ENCODE measurements at regions not wholly inside any gene's neighbourhood (a gene's known extent, or its start where the extent isn't known, plus 50 kb on each side); places are given as distances from the start of the nearest gene placed in this dataset.

DNA sequence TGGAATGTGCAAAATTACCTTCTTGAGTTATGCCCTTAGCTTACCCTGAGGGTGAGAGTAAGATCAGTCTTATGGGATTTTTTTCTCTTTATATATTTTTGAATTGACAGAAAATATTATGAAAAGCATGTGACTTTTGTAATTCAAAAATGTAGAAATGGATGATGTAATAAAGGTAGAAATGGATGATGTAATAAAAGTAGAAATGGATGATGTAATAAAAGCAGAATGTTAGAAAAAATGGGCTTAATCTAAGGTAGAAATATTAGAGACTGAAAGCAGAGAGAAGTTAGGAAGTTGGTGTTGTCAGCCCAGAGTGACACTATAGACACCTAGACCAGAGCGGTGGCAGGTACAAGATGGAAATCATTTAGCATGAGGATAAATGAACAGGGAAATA is 107.1 kb upstream of the THSD7B start:
- Histone ChIP-seq H3K36me3 (no peaks in the 10 kb centered on the region), H3K4me1 (peaks cover 0 to 17% (median 0%) of the 10 kb centered on the region in 3 donors), H3K27ac (no peak overlapping the region), H3K4me3 (no peak overlapping the region), H3K27me3 (no peaks in the 10 kb centered on the region), H3K9me3 (no peaks in the 10 kb centered on the region)
- ATAC-seq: no peak
- WGBS, 2 donors (ENCODE audit: low coverage in 1 of 2): 94 to 100% methylated on average over 1 of the region's 1 CpG
- TF ChIP-seq, protein P1, sequence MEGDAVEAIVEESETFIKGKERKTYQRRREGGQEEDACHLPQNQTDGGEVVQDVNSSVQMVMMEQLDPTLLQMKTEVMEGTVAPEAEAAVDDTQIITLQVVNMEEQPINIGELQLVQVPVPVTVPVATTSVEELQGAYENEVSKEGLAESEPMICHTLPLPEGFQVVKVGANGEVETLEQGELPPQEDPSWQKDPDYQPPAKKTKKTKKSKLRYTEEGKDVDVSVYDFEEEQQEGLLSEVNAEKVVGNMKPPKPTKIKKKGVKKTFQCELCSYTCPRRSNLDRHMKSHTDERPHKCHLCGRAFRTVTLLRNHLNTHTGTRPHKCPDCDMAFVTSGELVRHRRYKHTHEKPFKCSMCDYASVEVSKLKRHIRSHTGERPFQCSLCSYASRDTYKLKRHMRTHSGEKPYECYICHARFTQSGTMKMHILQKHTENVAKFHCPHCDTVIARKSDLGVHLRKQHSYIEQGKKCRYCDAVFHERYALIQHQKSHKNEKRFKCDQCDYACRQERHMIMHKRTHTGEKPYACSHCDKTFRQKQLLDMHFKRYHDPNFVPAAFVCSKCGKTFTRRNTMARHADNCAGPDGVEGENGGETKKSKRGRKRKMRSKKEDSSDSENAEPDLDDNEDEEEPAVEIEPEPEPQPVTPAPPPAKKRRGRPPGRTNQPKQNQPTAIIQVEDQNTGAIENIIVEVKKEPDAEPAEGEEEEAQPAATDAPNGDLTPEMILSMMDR (IDR thresholded peaks at IDR 0.05): no peak
- TF ChIP-seq EP300 (IDR thresholded peaks at IDR 0.05) (no peak), POLR2AphosphoS5 (IDR thresholded peaks at IDR 0.05) (no peak), POLR2A (IDR thresholded peaks at IDR 0.05) (no peak)

DNA sequence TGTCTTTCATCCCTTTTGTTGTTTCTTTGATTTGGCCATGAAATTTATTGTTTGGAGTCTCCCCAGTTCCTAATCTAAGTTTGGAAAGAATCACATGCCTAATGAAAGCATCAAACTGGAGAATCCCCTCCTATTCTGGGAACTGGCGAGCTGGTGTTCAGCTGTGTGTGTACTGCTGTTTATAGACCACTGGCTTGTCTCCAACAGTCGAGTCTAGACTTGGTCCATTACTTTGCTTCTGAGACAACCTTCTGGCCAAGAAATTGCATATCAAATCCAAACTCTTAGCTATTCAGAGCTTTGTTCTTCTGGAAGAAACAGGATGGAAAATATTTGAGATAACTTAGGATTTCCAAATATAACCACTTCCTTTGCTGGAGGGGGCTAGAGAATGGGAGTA is 111.5 kb upstream of the THSD7B start:
- H3K36me3 ChIP-seq: no peaks in the 10 kb centered on the region
- no peaks in the 10 kb centered on the region for H3K27me3 ChIP-seq
- H3K9me3 ChIP-seq: no peaks in the 10 kb centered on the region
- no peak overlapping the region for H3K4me3 ChIP-seq
- no peak for ATAC-seq
- 0 to 13% methylated on average over 2 of the region's 2 CpGs for WGBS, 2 donors (ENCODE audit: low coverage in 1 of 2)
- TF ChIP-seq POLR2AphosphoS5 (IDR thresholded peaks at IDR 0.05) (no peak), POLR2A (IDR thresholded peaks at IDR 0.05) (no peak), EP300 (IDR thresholded peaks at IDR 0.05) (no peak)
- TF ChIP-seq, protein P1 (IDR thresholded peaks at IDR 0.05): no peak
- peaks cover 0 to 25% (median 0%) of the 10 kb centered on the region in 3 donors for H3K4me1 ChIP-seq
- no peak overlapping the region for H3K27ac ChIP-seq

DNA sequence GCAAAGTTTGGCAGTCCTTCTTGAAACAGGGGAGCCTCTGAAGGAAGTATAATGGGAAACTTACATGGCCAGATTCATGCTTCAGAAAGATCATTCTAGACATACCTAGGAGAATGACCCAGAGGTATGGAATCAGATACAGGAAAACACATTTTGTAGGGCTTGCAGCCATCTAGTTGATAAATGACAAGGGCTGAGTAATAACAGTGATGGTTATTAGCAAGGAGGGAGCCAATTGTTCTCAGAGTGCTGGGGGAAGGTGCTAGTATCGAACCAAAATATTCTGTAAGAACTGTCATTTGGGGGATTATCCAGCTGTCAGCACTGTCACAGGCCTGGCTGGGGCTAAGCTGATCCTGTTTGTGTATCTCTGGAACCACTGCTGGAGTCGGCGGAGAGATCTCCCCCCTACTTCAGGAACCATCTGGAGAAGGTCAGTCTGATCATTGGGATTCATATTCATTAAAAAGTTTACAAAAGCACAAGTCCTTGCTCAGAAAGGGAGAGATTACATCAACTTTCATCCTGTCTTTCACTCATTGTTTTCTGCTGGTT is 113.8 kb upstream of the THSD7B start:
- no peak for ATAC-seq
- no peak overlapping the region for H3K27ac ChIP-seq
- H3K4me1 ChIP-seq: peaks cover 0 to 25% (median 0%) of the 10 kb centered on the region in 3 donors
- no peaks in the 10 kb centered on the region for H3K9me3 ChIP-seq
- H3K36me3 ChIP-seq: no peaks in the 10 kb centered on the region
- TF ChIP-seq POLR2AphosphoS5 (IDR thresholded peaks at IDR 0.05): no peak
- TF ChIP-seq, protein P1 (IDR thresholded peaks at IDR 0.05): no peak
- no peak for TF ChIP-seq EP300 (IDR thresholded peaks at IDR 0.05)
- TF ChIP-seq POLR2A (IDR thresholded peaks at IDR 0.05): no peak
- WGBS, 2 donors (ENCODE audit: low coverage in 1 of 2): 36 to 37% methylated on average over 3 of the region's 3 CpGs
- no peak overlapping the region for H3K4me3 ChIP-seq
- no peaks in the 10 kb centered on the region for H3K27me3 ChIP-seq

DNA sequence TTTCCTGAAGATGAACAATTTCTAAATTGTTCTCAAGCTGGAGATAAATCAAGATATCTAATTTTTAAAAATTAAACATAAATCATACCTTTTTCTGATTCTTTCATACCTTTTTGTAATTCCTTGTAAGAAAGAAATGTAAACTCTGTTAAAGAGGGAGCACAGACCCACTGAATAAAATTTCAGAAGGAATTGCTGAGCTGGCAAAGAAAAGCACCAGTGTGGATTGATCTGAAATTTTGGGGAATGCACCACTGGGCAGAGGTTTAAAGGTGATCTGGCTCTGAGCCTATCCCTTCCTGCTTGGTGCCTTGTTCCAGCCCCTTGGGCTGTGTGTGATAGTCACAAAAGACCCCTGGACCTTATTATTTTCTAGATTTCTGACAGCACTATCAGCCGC is 118.3 kb upstream of the THSD7B start:
- no peak overlapping the region for H3K27ac ChIP-seq
- no peaks in the 10 kb centered on the region for H3K36me3 ChIP-seq
- no peaks in the 10 kb centered on the region for H3K9me3 ChIP-seq
- no peak overlapping the region for H3K4me3 ChIP-seq
- no peak for TF ChIP-seq POLR2AphosphoS5 (IDR thresholded peaks at IDR 0.05)
- TF ChIP-seq POLR2A (IDR thresholded peaks at IDR 0.05): no peak
- TF ChIP-seq EP300 (IDR thresholded peaks at IDR 0.05): no peak
- TF ChIP-seq, protein P1 (IDR thresholded peaks at IDR 0.05): no peak
- H3K27me3 ChIP-seq: no peaks in the 10 kb centered on the region
- 86 to 100% methylated on average over 1 of the region's 1 CpG for WGBS, 2 donors (ENCODE audit: low coverage in 1 of 2)
- no peak for ATAC-seq
- no peaks in the 10 kb centered on the region for H3K4me1 ChIP-seq

DNA sequence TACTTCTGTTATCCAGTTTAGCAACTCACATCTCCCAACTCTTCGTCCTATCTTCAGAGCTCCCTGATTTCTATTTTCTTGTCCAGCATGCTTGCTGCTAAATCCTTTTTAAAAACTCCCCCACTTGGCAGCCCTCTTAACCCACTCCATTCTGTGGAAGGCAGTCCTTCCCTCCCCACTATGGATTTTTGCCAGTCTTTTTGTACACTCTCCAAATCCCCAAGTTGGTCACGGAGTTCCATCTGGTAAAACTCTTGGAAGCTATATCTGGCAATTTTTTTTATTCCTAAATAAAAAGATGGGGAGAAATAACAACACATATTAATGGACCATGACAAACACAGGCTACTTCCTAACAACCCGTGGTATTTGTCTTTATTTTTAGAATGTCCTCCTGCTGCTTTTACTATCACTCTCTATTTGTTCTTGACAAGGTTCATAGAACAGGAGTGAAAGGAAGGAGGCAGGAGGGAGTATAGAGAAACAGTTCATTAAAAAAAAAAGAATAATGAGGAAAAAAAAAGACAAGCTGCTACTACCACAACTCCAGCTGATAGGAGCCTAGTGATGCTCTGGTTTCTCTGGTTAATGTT is 120.0 kb upstream of the THSD7B start:
- no peak for TF ChIP-seq POLR2A (IDR thresholded peaks at IDR 0.05)
- TF ChIP-seq, protein P1 (IDR thresholded peaks at IDR 0.05): no peak
- TF ChIP-seq EP300 (IDR thresholded peaks at IDR 0.05): no peak
- no peak for TF ChIP-seq POLR2AphosphoS5 (IDR thresholded peaks at IDR 0.05)
- H3K36me3 ChIP-seq: no peaks in the 10 kb centered on the region
- no peaks in the 10 kb centered on the region for H3K9me3 ChIP-seq
- no peaks in the 10 kb centered on the region for H3K27me3 ChIP-seq
- no peak overlapping the region for H3K27ac ChIP-seq
- H3K4me1 ChIP-seq: no peaks in the 10 kb centered on the region
- 16 to 17% methylated on average over 3 of the region's 3 CpGs for WGBS, 2 donors (ENCODE audit: low coverage in 1 of 2)
- no peak overlapping the region for H3K4me3 ChIP-seq
- ATAC-seq: no peak

Data from gastroesophageal sphincter (tissue), 4 donors.